Fibroblast of pulmonary artery (primary cell): ENCODE measurements at regions not wholly inside any gene's neighbourhood (a gene's known extent, or its start where the extent isn't known, plus 50 kb on each side); places are given as distances from the start of the nearest gene placed in this dataset.
A peak's percentile ranks its signal among the peaks of the same experiment; 100 is the strongest.

Source experiments
- DNase-seq: peaks from one replicate; pipeline ENCODE4 v3.0.0-alpha.2; 2010; ENCODE audit warnings: low read depth
- H3K4me3 ChIP-seq: replicated peaks from 2 replicates; pipeline ENCODE4 v1.5.1; 2011; ENCODE audit warnings: low read depth, mild to moderate bottlenecking, control low read depth, low read length, moderate library complexity
- TF ChIP-seq, protein P1 (sequence below): IDR thresholded peaks from 2 replicates; pipeline ENCODE4 v1.5.1; 2011; ENCODE audit warnings: mild to moderate bottlenecking, control low read depth, low read length, inconsistent platforms; ENCODE audit errors: missing control alignments

GRCh38 chr11:8340296-8340695 lies 76.6 kb upstream of the LMO1 start:
- DNase-seq: no peak
- TF ChIP-seq, protein P1, sequence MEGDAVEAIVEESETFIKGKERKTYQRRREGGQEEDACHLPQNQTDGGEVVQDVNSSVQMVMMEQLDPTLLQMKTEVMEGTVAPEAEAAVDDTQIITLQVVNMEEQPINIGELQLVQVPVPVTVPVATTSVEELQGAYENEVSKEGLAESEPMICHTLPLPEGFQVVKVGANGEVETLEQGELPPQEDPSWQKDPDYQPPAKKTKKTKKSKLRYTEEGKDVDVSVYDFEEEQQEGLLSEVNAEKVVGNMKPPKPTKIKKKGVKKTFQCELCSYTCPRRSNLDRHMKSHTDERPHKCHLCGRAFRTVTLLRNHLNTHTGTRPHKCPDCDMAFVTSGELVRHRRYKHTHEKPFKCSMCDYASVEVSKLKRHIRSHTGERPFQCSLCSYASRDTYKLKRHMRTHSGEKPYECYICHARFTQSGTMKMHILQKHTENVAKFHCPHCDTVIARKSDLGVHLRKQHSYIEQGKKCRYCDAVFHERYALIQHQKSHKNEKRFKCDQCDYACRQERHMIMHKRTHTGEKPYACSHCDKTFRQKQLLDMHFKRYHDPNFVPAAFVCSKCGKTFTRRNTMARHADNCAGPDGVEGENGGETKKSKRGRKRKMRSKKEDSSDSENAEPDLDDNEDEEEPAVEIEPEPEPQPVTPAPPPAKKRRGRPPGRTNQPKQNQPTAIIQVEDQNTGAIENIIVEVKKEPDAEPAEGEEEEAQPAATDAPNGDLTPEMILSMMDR: no peak
- no peak overlapping the region for H3K4me3 ChIP-seq

DNA sequence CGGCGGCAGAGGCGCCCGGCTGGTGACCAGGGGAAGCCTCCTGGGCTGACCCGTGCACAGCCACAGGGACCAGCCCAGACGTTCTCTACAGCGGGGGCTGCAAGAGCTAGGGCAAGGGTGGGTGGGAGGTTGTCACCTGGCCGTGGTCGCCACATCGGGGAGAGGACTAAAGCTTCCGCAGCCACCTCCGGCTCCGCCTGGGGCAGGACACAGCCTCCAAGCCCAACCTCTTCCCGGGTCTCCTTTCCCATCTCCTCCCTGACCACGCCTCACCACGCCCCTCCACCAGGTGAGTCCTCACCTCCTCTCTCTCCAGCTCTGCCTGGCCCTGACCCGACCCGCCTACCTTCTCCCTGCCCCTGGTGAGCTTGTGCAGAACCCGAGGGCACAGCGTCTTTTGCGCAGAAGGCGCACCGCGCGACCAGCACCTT lies 75.9 kb upstream of the LMO1 start:
- H3K4me3 ChIP-seq: no peak overlapping the region
- TF ChIP-seq, protein P1: no peak
- no peak for DNase-seq

DNA sequence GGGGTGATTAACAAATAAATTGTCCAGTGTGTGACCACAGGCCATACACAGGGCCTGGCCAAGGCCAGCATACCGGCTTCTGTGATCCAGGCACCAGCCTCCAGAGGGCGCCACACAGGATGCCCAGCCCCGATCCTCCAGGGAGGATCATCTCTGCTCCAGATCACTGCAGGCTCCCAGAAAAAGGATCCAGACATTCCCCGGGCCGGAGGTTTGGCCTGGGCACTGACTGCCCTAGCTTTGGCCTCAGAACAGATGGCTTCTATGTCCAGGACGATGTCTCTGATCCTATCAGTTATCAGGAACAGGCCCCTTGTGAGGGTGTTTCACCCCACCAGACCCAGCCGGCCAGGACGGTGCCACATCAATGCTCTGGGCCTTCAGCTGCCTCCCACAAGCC lies 74.5 kb upstream of the LMO1 start:
- TF ChIP-seq, protein P1: peak; percentile 72
- DNase-seq: peak; percentile 34

GRCh38 chr11:8337130-8337795 lies 73.6 kb upstream of the LMO1 start:
- TF ChIP-seq, protein P1: no peak
- no peak for DNase-seq
- no peak overlapping the region for H3K4me3 ChIP-seq

More for the DNA sequence above, 74.5 kb upstream of the LMO1 start:
- no peak overlapping the region for H3K4me3 ChIP-seq

GRCh38 chr11:8336356-8337129 lies 72.9 kb upstream of the LMO1 start:
- H3K4me3 ChIP-seq: no peak overlapping the region
- TF ChIP-seq, protein P1: no peak
- no peak for DNase-seq

DNA sequence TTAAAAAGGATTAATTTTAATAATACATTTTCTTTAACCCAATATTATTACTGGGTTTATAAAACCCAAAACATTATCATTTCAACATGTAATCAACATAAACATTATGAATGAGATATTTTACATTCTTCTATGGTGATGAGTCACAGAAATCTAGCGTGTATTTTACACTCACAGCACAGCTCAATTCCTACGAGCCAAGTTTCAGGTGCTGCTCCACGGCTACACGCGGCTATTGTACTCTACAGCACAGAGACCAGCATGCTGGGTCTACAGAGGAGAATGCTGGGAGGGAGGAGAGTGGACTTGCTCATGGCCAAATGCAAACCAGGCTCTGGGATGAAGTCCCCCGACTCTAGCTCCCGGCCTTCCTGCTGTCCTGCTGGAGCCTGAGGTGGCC lies 72.0 kb upstream of the LMO1 start:
- no peak for DNase-seq
- TF ChIP-seq, protein P1: no peak

GRCh38 chr11:8335186-8335585 lies 71.5 kb upstream of the LMO1 start:
- TF ChIP-seq, protein P1: no peak
- no peak for DNase-seq
- no peak overlapping the region for H3K4me3 ChIP-seq

More for the DNA sequence above, 72.0 kb upstream of the LMO1 start:
- H3K4me3 ChIP-seq: no peak overlapping the region
